GM06990 (cell line): ENCODE measurements at regions not wholly inside any gene's neighbourhood (a gene's known extent, or its start where the extent isn't known, plus 50 kb on each side); places are given as distances from the start of the nearest gene placed in this dataset.

Experiments
- DNase-seq: peaks from one replicate; pipeline ENCODE4 v3.0.0-alpha.2; 2011; ENCODE audit not compliant: insufficient read length; ENCODE audit errors: extremely low read depth
- H3K27me3 ChIP-seq: replicated peaks from 2 replicates; pipeline ENCODE4 v1.6.0; 2011; ENCODE audit warnings: low read length; ENCODE audit not compliant: control insufficient read depth, insufficient read depth
- H3K36me3 ChIP-seq: 2 replicates; pipeline ENCODE4 v1.5.1; 2011; ENCODE audit warnings: low read length; ENCODE audit not compliant: control insufficient read depth, insufficient read depth
- H3K4me3 ChIP-seq: replicated peaks from 2 replicates; pipeline ENCODE4 v1.5.1; 2011; ENCODE audit warnings: low read depth, mild to moderate bottlenecking, control low read depth, low read length
- CTCF ChIP-seq: IDR thresholded peaks from 2 replicates; pipeline ENCODE4 v1.5.1; 2011; ENCODE audit warnings: low read length, control low read depth, mild to moderate bottlenecking, inconsistent platforms; ENCODE audit not compliant: insufficient read depth, poor library complexity, severe bottlenecking

GRCh38 chr2:6623746-6624145 lies 242.0 kb downstream of the CMPK2 start:
- TF ChIP-seq CTCF, result no peak

DNA sequence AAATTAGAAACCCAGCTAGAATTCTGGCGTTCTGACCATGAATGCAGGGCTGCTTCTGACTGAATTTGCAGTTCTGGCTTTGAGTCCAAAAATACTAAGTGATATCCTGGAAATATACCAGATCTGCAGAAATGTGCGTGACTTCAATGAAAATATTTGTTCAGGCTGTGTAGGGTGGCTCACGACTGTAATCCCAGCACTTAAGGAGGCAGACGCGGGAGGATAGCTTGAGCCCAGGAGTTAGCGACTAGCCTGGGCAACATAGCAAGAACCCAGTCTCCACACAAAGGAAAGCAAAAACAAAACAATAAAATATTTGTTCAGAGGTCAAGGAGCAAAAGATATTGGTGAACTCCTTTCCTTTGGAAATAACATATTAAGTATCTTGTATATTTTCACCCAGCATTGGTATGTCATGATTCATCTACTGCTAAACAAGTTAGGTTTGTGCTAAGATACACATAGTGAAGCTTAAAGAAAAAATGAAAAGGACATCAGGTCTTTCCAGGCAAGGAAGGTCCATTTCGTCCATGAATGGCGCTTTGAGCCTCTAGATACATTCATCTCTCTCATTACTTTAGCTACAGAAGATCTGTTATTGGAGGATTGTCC lies 239.2 kb downstream of the CMPK2 start:
- H3K36me3 ChIP-seq, result no peaks in the 10 kb centered on the region
- no peak for DNase-seq
- H3K4me3 ChIP-seq, result no peak overlapping the region
- no peaks in the 10 kb centered on the region for H3K27me3 ChIP-seq
- TF ChIP-seq CTCF, result no peak

More at GRCh38 chr2:6623746-6624145, 242.0 kb downstream of the CMPK2 start:
- no peaks in the 10 kb centered on the region for H3K36me3 ChIP-seq
- H3K27me3 ChIP-seq, result no peaks in the 10 kb centered on the region
- H3K4me3 ChIP-seq, result no peak overlapping the region
- DNase-seq, result no peak

DNA sequence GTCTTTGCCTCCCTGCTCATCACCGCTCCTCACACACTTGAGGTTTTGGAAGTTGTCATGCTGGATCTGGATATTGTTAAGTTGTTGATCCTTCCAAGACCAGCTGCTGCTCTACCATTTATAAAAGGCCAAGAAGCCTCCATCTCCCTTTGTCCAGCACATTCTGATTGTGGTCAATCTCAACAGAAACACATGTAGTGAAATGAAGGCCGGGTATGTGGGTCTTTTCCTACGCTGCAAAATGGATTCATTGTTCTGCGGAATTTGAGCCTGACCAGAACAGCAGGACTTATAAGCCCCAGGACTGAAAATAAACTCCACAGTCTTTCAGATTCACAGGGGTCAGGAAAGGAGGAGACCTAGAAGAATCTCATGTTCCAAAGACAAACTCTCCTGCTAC lies 238.4 kb downstream of the CMPK2 start:
- Histone ChIP-seq H3K36me3 (no peaks in the 10 kb centered on the region), H3K27me3 (no peaks in the 10 kb centered on the region), H3K4me3 (no peak overlapping the region)
- TF ChIP-seq CTCF, result no peak
- DNase-seq, result no peak

DNA sequence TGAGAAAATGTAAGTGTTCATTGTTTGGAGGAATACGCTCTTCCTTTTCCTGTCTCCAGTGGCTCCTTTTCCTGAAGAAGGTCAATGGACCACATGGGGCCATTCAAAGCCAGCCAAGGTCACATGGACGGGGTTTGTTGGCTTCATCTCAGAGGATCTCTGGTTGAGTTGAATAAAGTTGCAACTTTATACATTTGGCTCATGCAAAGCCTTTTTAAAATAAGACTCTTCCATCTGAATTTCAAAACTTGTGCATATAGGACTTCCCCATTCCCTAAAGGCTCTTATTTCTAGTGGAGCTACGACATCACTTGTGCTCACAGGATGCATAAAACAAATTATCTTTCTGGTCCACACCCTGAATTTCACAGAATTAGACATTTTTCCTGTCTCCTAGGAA lies 235.5 kb downstream of the CMPK2 start:
- no peak for DNase-seq
- TF ChIP-seq CTCF, result no peak
- no peaks in the 10 kb centered on the region for H3K27me3 ChIP-seq
- no peak overlapping the region for H3K4me3 ChIP-seq
- H3K36me3 ChIP-seq, result no peaks in the 10 kb centered on the region

GRCh38 chr2:6635296-6635695 lies 230.4 kb downstream of the CMPK2 start:
- DNase-seq, result no peak
- no peaks in the 10 kb centered on the region for H3K27me3 ChIP-seq

More at GRCh38 chr2:6635296-6635695, 230.4 kb downstream of the CMPK2 start:
- H3K4me3 ChIP-seq, result no peak overlapping the region
- no peak for TF ChIP-seq CTCF
- no peaks in the 10 kb centered on the region for H3K36me3 ChIP-seq
